HG03095 (cell line): ENCODE measurements at regions not wholly inside any gene's neighbourhood (a gene's known extent, or its start where the extent isn't known, plus 50 kb on each side); places are given as distances from the start of the nearest gene placed in this dataset.

ENCODE experiments used
- ATAC-seq: cut with Tn5 transposase; IDR thresholded peaks from one replicate; pipeline ENCODE4 v1.9.1; 2021; ENCODE audit warnings: moderate library complexity; ENCODE audit not compliant: unreplicated experiment

- no peak for ATAC-seq
These were observed 1309.2 kb upstream of the C9orf72 start for GRCh38 chr9:28882529-28882928.

GRCh38 chr9:28883234-28883633, 1310.0 kb upstream of the C9orf72 start:
- ATAC-seq, result no peak

- ATAC-seq, result no peak
These were observed 1314.1 kb upstream of the C9orf72 start for GRCh38 chr9:28887188-28887884.

GRCh38 chr9:28888806-28889205, 1315.5 kb upstream of the C9orf72 start:
- no peak for ATAC-seq

- no peak for ATAC-seq
These were observed 1319.3 kb upstream of the C9orf72 start for GRCh38 chr9:28892538-28892937.

DNA sequence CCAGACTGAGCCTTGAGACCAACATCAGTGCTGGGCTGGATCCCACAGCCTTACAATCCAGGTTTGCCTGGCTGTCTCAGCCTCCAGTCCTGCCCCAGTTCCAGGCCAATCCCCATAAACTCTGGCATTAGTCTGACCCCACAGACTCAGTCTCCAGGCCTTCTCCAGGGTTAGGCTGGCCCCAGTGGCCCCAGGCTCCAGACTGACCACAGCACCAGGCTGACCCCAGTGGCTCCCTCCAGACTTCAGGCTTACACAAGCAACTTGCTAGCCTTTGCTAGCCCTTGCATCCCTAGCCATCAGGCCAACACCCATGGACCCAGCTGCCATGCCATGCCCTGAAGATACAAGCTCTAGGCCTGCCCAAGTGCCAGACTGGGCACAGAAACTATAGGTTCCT, 1326.0 kb upstream of the C9orf72 start:
- ATAC-seq, result no peak

GRCh38 chr9:28899926-28900325, 1326.6 kb upstream of the C9orf72 start:
- ATAC-seq, result no peak

DNA sequence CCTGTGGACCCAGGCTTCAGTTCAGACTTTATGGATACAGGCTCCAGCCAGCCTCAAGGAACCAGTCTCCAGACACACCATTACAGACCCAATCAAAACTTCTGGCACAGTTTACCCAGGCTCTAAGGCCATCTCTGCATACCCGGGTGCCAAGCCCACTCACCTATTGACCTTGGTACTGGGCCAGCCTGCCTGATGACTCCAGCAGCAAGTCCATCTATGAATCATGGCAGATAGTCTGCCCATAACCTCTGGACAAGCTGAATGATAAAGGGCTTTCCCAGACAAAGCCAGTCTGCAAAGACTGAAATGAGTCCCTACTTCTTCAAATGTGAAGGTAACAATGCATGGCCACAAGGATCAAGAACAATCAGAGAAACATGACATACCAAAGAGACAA, 1327.1 kb upstream of the C9orf72 start:
- ATAC-seq, result no peak

DNA sequence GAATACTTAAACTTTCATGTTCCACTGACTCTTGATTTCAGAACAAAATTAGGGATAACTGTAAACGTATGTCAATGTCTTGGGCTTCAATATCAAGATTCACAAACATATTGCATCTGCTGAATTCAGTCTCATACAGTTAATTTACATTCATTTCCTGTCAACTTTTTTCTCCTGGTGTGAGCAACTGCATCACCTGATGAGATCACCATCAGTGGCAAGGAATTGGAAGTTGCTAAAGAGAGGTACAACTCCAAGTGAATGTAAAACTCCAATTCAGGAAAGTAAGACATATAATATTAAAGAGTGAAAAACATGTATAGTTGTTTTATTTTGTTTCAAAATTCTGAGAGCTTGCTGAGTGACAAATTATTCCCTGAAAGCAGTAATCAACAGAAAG, 1336.2 kb upstream of the C9orf72 start:
- no peak for ATAC-seq

GRCh38 chr9:28912621-28913020, 1339.3 kb upstream of the C9orf72 start:
- no peak for ATAC-seq

- no peak for ATAC-seq
These were observed 1342.1 kb upstream of the C9orf72 start for GRCh38 chr9:28915202-28915930.

DNA sequence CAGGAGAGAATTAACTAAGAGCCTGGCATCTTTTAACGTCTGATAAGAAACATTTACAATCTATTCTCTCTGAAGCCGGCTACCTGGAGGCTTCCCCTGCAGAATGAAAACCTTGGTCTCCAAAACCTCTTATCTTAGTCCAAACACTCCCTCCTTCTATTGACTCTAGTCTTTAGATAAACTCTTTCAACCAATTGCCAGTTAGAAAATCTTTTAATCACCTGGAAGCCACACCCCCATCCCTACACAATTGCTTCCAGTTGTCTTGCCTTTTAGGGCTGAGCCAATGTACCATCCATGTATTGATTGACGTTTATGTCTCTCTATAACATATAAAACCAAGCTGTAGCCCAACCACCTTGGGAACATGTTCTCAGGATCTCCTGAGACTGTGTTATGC, 1343.1 kb upstream of the C9orf72 start:
- ATAC-seq, result no peak

GRCh38 chr9:28921857-28922500, 1348.7 kb upstream of the C9orf72 start:
- no peak for ATAC-seq

DNA sequence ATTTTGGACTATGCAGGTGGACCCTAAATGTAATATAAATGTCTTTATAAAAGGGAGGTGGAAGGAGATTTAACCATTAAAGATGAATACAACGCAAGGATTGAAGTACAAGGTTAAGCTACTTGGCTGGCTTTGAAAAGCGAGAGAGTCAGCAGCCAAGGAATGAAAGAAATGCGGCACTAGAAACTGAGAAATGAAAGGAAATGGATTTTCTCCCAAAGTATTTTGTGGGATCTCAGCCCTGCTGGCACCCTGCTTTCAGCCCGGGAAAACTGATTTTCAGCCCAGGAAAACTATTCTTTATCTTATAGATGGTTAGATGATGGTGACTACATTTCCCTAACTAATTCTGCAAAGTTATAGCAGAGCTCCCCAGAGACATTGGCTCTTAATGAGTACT, 1349.6 kb upstream of the C9orf72 start:
- ATAC-seq, result no peak

DNA sequence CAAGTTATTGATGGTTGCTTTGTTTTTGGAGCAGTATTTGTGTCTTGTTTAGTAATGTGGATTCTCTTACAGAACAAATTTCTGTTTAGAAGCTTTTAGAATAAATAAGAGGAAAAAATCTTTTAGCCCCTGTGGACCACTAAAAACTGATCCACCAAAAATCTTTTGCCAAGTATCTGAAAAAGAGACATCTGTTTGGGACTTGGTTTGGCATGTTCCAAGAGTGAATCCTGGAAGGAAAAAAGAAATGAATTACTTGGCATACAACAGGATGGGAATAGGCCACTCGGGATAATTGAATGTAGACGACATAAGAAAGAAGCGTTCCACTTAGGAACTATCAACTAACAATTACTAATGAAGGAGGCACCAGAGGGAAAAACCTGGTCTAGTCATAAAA, 1350.1 kb upstream of the C9orf72 start:
- ATAC-seq, result no peak

DNA sequence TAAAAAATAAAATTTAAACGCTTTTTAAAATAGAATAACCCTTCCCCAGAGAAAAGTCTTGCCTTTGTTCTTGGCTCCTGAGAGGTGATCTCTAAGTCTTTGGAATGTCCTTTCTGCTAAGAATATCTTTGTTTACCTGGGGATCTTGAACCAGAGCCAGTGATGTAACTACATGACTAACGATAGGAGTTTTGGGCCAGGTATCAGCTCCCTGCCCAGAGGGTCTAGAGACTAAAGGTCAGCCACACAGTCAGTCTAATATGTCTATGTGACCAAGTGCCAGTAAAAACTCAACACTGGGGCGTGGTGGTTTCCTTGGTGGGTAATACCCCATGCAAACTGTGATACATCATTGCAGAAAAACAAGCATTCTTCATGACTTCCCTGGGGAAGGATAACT, 1351.9 kb upstream of the C9orf72 start:
- ATAC-seq, result no peak

DNA sequence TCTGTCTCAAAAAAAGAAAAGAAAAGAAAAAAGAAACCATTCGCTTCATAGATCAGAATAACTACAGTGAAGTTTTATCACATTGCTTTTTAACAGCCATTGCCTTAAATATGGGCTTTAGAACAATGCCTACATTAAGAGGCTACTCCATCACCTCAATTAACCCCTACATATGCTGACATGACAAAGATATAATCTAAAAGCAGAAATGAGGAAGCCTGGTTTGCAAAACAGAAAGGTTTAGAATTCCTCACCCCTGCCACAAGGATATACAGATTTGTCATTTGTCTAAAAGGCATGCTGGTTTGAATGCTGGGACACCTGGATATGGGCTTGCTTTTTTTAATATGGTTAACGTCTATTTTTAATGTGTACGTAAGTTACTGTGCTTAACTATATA, 1353.0 kb upstream of the C9orf72 start:
- no peak for ATAC-seq

DNA sequence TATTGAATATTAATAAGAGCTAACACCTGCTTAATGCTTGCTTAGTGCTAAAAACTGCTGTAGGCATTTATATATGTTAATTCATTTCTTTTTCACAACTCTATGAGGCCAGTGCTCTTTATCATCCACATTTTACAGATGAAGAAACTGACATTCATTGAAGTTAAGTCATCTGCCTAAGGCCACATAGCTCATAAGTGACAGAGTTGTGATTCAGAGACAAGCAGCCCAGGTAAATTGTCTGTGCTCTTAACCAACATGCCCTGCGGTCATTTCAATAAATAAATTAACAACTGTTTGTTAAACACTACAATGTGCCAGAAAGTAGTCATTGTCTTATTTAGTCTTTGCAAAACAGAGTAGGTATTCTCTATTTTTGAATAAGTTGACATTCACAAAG, 1354.4 kb upstream of the C9orf72 start:
- ATAC-seq, result no peak

GRCh38 chr9:28929433-28929832, 1356.2 kb upstream of the C9orf72 start:
- ATAC-seq, result no peak

GRCh38 chr9:28930766-28931165, 1357.5 kb upstream of the C9orf72 start:
- no peak for ATAC-seq

- no peak for ATAC-seq
These were observed 1360.8 kb upstream of the C9orf72 start for GRCh38 chr9:28934111-28934510.

GRCh38 chr9:28938981-28939380, 1365.7 kb upstream of the C9orf72 start:
- no peak for ATAC-seq
